ENCODE measurements at regions not wholly inside any gene's neighbourhood (a gene's known extent, or its start where the extent isn't known, plus 50 kb on each side); places are given as distances from the start of the nearest gene placed in this dataset.

GRCh38 chr6:137708481-137708880, 158.6 kb upstream of the TNFAIP3 start:
- TF ChIP-seq CTCF (IDR thresholded peaks at IDR 0.05 in 4 of 5, conservative IDR thresholded peaks at IDR 0.05 in 1 of 5) (no peak), POLR2A (IDR thresholded peaks at IDR 0.05) (no peak)
